ENCODE measurements at regions not wholly inside any gene's neighbourhood (a gene's known extent, or its start where the extent isn't known, plus 50 kb on each side); places are given as distances from the start of the nearest gene placed in this dataset.
A peak's percentile ranks its signal among the peaks of the same experiment; 100 is the strongest.

GRCh38 chr5:54748527-54748926, 231.0 kb downstream of the SNX18 start:
- TF ChIP-seq, protein P1, sequence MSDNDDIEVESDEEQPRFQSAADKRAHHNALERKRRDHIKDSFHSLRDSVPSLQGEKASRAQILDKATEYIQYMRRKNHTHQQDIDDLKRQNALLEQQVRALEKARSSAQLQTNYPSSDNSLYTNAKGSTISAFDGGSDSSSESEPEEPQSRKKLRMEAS (IDR thresholded peaks at IDR 0.05): no peak
- TF ChIP-seq FOXM1 (IDR thresholded peaks at IDR 0.05; ENCODE audit: borderline replicate concordance, low read depth): no peak
- no peak for TF ChIP-seq CREB1 (IDR thresholded peaks at IDR 0.05; ENCODE audit: low read depth)
- TF ChIP-seq NFIC (IDR thresholded peaks at IDR 0.05): no peak

GRCh38 chr5:54746777-54747398, 229.3 kb downstream of the SNX18 start:
- TF ChIP-seq TEAD4 (IDR thresholded peaks at IDR 0.05) (no peak), YY1 (IDR thresholded peaks at IDR 0.05; ENCODE audit: low read depth) (no peak), REST (IDR thresholded peaks at IDR 0.05; ENCODE audit: low read depth) (no peak), TCF12 (IDR thresholded peaks at IDR 0.05; ENCODE audit: low read depth) (no peak), NFIC (IDR thresholded peaks at IDR 0.05) (no peak), USF1 (IDR thresholded peaks at IDR 0.05) (no peak), RAD21 (IDR thresholded peaks at IDR 0.05; ENCODE audit: low read depth) (no peak), EGR1 (IDR thresholded peaks at IDR 0.05) (no peak), FOXM1 (IDR thresholded peaks at IDR 0.05; ENCODE audit: borderline replicate concordance, low read depth) (no peak), ZBTB7A (IDR thresholded peaks at IDR 0.05; ENCODE audit: low read depth) (no peak), CEBPB (IDR thresholded peaks at IDR 0.05) (no peak), EP300 (IDR thresholded peaks at IDR 0.05; ENCODE audit: borderline replicate concordance) (no peak), TAF1 (IDR thresholded peaks at IDR 0.05; ENCODE audit: low read depth) (no peak), CREB1 (IDR thresholded peaks at IDR 0.05; ENCODE audit: low read depth) (no peak)
- TF ChIP-seq, protein P1 (IDR thresholded peaks at IDR 0.05): no peak

GRCh38 chr5:54746346-54746745, 228.8 kb downstream of the SNX18 start:
- TF ChIP-seq REST (IDR thresholded peaks at IDR 0.05; ENCODE audit: low read depth) (no peak), FOXM1 (IDR thresholded peaks at IDR 0.05; ENCODE audit: borderline replicate concordance, low read depth) (no peak), USF1 (IDR thresholded peaks at IDR 0.05) (peak; percentile 12; the same call in 1 of the 2 replicates), NFIC (IDR thresholded peaks at IDR 0.05) (peak; percentile 39; the same call in 1 of the 2 replicates)
- TF ChIP-seq, protein P1 (IDR thresholded peaks at IDR 0.05): peak; percentile 54; the same call in 1 of the 2 replicates

- TF ChIP-seq REST (IDR thresholded peaks at IDR 0.05; ENCODE audit: low read depth): no peak
- no peak for TF ChIP-seq FOXM1 (IDR thresholded peaks at IDR 0.05; ENCODE audit: borderline replicate concordance, low read depth)
- no peak for TF ChIP-seq RAD21 (IDR thresholded peaks at IDR 0.05; ENCODE audit: low read depth)
Measured at GRCh38 chr5:54745599-54745998, 228.0 kb downstream of the SNX18 start.
